ENCODE measurements at regions not wholly inside any gene's neighbourhood (a gene's known extent, or its start where the extent isn't known, plus 50 kb on each side); places are given as distances from the start of the nearest gene placed in this dataset.
A peak's percentile ranks its signal among the peaks of the same experiment; 100 is the strongest.

GRCh38 chr14:61881046-61881445 is 118.8 kb downstream of the SNAPC1 start:
- H3K4me3 ChIP-seq (ENCODE audit: low read length) = no peak overlapping the region
- TF ChIP-seq ZNF274 (IDR thresholded peaks at IDR 0.05; ENCODE audit: low read depth, low read length) = no peak

- no peak overlapping the region for H3K4me3 ChIP-seq (ENCODE audit: low read length)
- TF ChIP-seq ZNF274 (IDR thresholded peaks at IDR 0.05; ENCODE audit: low read depth, low read length) = no peak
These were observed 122.5 kb downstream of the SNAPC1 start for GRCh38 chr14:61884711-61885110.

- TF ChIP-seq ZNF274 (IDR thresholded peaks at IDR 0.05; ENCODE audit: low read depth, low read length) = no peak
- no peak overlapping the region for H3K4me3 ChIP-seq (ENCODE audit: low read length)
These were observed 123.2 kb downstream of the SNAPC1 start for GRCh38 chr14:61885203-61885961.

GRCh38 chr14:61887628-61888027 is 125.4 kb downstream of the SNAPC1 start:
- no peak overlapping the region for H3K4me3 ChIP-seq (ENCODE audit: low read length)
- TF ChIP-seq ZNF274 (IDR thresholded peaks at IDR 0.05; ENCODE audit: low read depth, low read length) = no peak

GRCh38 chr14:61889914-61890351 is 127.7 kb downstream of the SNAPC1 start:
- TF ChIP-seq ZNF274 (IDR thresholded peaks at IDR 0.05; ENCODE audit: low read depth, low read length) = no peak

GRCh38 chr14:61891170-61891569 is 128.9 kb downstream of the SNAPC1 start:
- no peak for TF ChIP-seq ZNF274 (IDR thresholded peaks at IDR 0.05; ENCODE audit: low read depth, low read length)

More at GRCh38 chr14:61889914-61890351, 127.7 kb downstream of the SNAPC1 start:
- peak overlapping the region; percentile 22; the same call in 1 of the 2 replicates for H3K4me3 ChIP-seq (ENCODE audit: low read length)

GRCh38 chr14:61891810-61892209 is 129.6 kb downstream of the SNAPC1 start:
- H3K4me3 ChIP-seq (ENCODE audit: low read length) = no peak overlapping the region
- TF ChIP-seq ZNF274 (IDR thresholded peaks at IDR 0.05; ENCODE audit: low read depth, low read length) = no peak

More at GRCh38 chr14:61891170-61891569, 128.9 kb downstream of the SNAPC1 start:
- no peak overlapping the region for H3K4me3 ChIP-seq (ENCODE audit: low read length)

GRCh38 chr14:61893371-61893940 is 131.2 kb downstream of the SNAPC1 start:
- TF ChIP-seq ZNF274 (IDR thresholded peaks at IDR 0.05; ENCODE audit: low read depth, low read length) = no peak
- H3K4me3 ChIP-seq (ENCODE audit: low read length) = no peak overlapping the region

- H3K4me3 ChIP-seq (ENCODE audit: low read length) = no peak overlapping the region
- no peak for TF ChIP-seq ZNF274 (IDR thresholded peaks at IDR 0.05; ENCODE audit: low read depth, low read length)
These were observed 132.3 kb downstream of the SNAPC1 start for GRCh38 chr14:61894452-61895077.

- TF ChIP-seq ZNF274 (IDR thresholded peaks at IDR 0.05; ENCODE audit: low read depth, low read length) = no peak
These were observed 135.1 kb downstream of the SNAPC1 start for GRCh38 chr14:61897300-61897699.

GRCh38 chr14:61898568-61898967 is 136.3 kb downstream of the SNAPC1 start:
- no peak overlapping the region for H3K4me3 ChIP-seq (ENCODE audit: low read length)
- no peak for TF ChIP-seq ZNF274 (IDR thresholded peaks at IDR 0.05; ENCODE audit: low read depth, low read length)

More at GRCh38 chr14:61897300-61897699, 135.1 kb downstream of the SNAPC1 start:
- H3K4me3 ChIP-seq (ENCODE audit: low read length) = no peak overlapping the region

GRCh38 chr14:61899497-61899896 is 137.3 kb downstream of the SNAPC1 start:
- no peak overlapping the region for H3K4me3 ChIP-seq (ENCODE audit: low read length)
- no peak for TF ChIP-seq ZNF274 (IDR thresholded peaks at IDR 0.05; ENCODE audit: low read depth, low read length)

- no peak for TF ChIP-seq ZNF274 (IDR thresholded peaks at IDR 0.05; ENCODE audit: low read depth, low read length)
- H3K4me3 ChIP-seq (ENCODE audit: low read length) = no peak overlapping the region
These were observed 142.7 kb downstream of the SNAPC1 start for GRCh38 chr14:61904946-61905345.

GRCh38 chr14:61911574-61911973 is 149.4 kb downstream of the SNAPC1 start:
- no peak overlapping the region for H3K4me3 ChIP-seq (ENCODE audit: low read length)
- no peak for TF ChIP-seq ZNF274 (IDR thresholded peaks at IDR 0.05; ENCODE audit: low read depth, low read length)

- TF ChIP-seq ZNF274 (IDR thresholded peaks at IDR 0.05; ENCODE audit: low read depth, low read length) = no peak
- no peak overlapping the region for H3K4me3 ChIP-seq (ENCODE audit: low read length)
These were observed 156.8 kb downstream of the SNAPC1 start for GRCh38 chr14:61918998-61919397.

Data from GM08714 (cell line).